ENCODE measurements at regions not wholly inside any gene's neighbourhood (a gene's known extent, or its start where the extent isn't known, plus 50 kb on each side); places are given as distances from the start of the nearest gene placed in this dataset.

- no peaks in the 10 kb centered on the region for H3K27me3 ChIP-seq (ENCODE audit: insufficient read depth)
- H3K27ac ChIP-seq (ENCODE audit: low read depth), result 0 out of 2 replicates have a peak overlapping the region, but pooled peaks have one; percentile 57
- H3K9me2 ChIP-seq (ENCODE audit: insufficient read depth), result no peaks in the 10 kb centered on the region
- no peak overlapping the region for H3K27ac Mint-ChIP-seq
- H3K4me1 ChIP-seq (ENCODE audit: insufficient read depth), result no peaks in the 10 kb centered on the region
- H3K79me2 ChIP-seq (replicated peaks; ENCODE audit: insufficient read depth), result no peaks in the 10 kb centered on the region
- H3K4me2 ChIP-seq, result peak overlapping the region; percentile 48; the same call in 1 of the 2 replicates
- ATAC-seq, result peak; percentile 56; the same call in 2 of the 3 replicates
- no peaks in the 10 kb centered on the region for H3K27me3 Mint-ChIP-seq (ENCODE audit: insufficient read depth, low read depth, poor library complexity)
- peak; percentile 46 for DNase-seq (ENCODE audit: low spot score)
- peaks cover 15% of the 10 kb centered on the region; the same call in 2 of the 3 replicates for H3K36me3 Mint-ChIP-seq (ENCODE audit: low read depth)
- H3K4me3 ChIP-seq, result no peak overlapping the region
- peaks cover 6% of the 10 kb centered on the region; the same call in 1 of the 3 replicates for H3K4me1 Mint-ChIP-seq
- peaks cover 18% of the 10 kb centered on the region for H3K9me3 Mint-ChIP-seq
- no peaks in the 10 kb centered on the region for H3F3A ChIP-seq (replicated peaks; ENCODE audit: low read depth)
- no peaks in the 10 kb centered on the region for H3K36me3 ChIP-seq (ENCODE audit: insufficient read depth)
- no peak overlapping the region for H3K4me3 Mint-ChIP-seq
- no peak overlapping the region for H2AFZ ChIP-seq
- TF ChIP-seq, protein P1, sequence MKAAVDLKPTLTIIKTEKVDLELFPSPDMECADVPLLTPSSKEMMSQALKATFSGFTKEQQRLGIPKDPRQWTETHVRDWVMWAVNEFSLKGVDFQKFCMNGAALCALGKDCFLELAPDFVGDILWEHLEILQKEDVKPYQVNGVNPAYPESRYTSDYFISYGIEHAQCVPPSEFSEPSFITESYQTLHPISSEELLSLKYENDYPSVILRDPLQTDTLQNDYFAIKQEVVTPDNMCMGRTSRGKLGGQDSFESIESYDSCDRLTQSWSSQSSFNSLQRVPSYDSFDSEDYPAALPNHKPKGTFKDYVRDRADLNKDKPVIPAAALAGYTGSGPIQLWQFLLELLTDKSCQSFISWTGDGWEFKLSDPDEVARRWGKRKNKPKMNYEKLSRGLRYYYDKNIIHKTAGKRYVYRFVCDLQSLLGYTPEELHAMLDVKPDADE (IDR thresholded peaks at IDR 0.05), result no peak
- TF ChIP-seq EZH2phosphoT487 (IDR thresholded peaks at IDR 0.05; ENCODE audit: unreplicated experiment), result no peak
- no peak for TF ChIP-seq NANOG (IDR thresholded peaks at IDR 0.05; ENCODE audit: borderline replicate concordance)
- TF ChIP-seq EZH2 (IDR thresholded peaks at IDR 0.05; ENCODE audit: low read depth, unreplicated experiment), result no peak
- no peak for TF ChIP-seq ZNF462 (CRISPR knock-in tag; IDR thresholded peaks at IDR 0.05)
- TF ChIP-seq JUNB (IDR thresholded peaks at IDR 0.05; ENCODE audit: unreplicated experiment), result no peak
- no peak for TF ChIP-seq REST (IDR thresholded peaks at IDR 0.05; ENCODE audit: unreplicated experiment)
- TF ChIP-seq, protein P2, sequence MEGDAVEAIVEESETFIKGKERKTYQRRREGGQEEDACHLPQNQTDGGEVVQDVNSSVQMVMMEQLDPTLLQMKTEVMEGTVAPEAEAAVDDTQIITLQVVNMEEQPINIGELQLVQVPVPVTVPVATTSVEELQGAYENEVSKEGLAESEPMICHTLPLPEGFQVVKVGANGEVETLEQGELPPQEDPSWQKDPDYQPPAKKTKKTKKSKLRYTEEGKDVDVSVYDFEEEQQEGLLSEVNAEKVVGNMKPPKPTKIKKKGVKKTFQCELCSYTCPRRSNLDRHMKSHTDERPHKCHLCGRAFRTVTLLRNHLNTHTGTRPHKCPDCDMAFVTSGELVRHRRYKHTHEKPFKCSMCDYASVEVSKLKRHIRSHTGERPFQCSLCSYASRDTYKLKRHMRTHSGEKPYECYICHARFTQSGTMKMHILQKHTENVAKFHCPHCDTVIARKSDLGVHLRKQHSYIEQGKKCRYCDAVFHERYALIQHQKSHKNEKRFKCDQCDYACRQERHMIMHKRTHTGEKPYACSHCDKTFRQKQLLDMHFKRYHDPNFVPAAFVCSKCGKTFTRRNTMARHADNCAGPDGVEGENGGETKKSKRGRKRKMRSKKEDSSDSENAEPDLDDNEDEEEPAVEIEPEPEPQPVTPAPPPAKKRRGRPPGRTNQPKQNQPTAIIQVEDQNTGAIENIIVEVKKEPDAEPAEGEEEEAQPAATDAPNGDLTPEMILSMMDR (conservative IDR thresholded peaks at IDR 0.05; ENCODE audit: low read depth in 2 of 2), result no peak
- no peak for TF ChIP-seq ZNF114 (CRISPR knock-in tag; IDR thresholded peaks at IDR 0.05)
- TF ChIP-seq ZNF331 (CRISPR knock-in tag; IDR thresholded peaks at IDR 0.05; ENCODE audit: low read depth), result no peak
- TF ChIP-seq STAT1 (IDR thresholded peaks at IDR 0.05; ENCODE audit: unreplicated experiment), result no peak
- TF ChIP-seq POLR2AphosphoS5 (IDR thresholded peaks at IDR 0.05; ENCODE audit: low read depth), result no peak
- no peak for TF ChIP-seq CREB1 (CRISPR knock-in tag; IDR thresholded peaks at IDR 0.05; ENCODE audit: low read depth)
- H4K20me1 ChIP-seq (replicated peaks; ENCODE audit: insufficient read depth), result no peaks in the 10 kb centered on the region
These were observed 659.4 kb downstream of the PCDH19 start for GRCh38 chrX:99750721-99751120.

Data from GM23338 (cell line).